ENCODE measurements at regions not wholly inside any gene's neighbourhood (a gene's known extent, or its start where the extent isn't known, plus 50 kb on each side); places are given as distances from the start of the nearest gene placed in this dataset.
"Not testable (repeated sequence)": the region's sequence is repeated elsewhere in the genome, so short reads cannot be mapped to it uniquely, and the experiment has no call there.

DNA sequence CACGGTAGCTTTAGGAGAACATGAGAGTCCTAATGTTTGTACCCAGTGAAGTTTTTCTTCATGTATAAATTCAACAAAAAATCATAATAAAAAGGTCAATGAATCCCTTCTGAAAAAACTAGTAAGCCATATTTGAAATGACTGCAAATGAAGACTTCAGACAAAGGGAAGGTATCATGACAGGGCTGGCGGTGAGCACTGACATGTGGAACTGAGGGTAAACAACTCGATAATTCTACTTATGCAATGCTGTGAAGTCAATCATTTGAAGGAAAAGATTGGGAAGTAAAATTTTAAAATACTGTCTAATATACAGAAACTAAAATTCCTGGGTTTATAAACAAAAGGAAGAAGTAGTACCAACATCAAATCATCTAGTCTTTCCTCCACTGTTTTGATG lies 190.2 kb upstream of the COPS8 start:
- DNase-seq (ENCODE audit: low read depth in 2 of 2) = no peak

DNA sequence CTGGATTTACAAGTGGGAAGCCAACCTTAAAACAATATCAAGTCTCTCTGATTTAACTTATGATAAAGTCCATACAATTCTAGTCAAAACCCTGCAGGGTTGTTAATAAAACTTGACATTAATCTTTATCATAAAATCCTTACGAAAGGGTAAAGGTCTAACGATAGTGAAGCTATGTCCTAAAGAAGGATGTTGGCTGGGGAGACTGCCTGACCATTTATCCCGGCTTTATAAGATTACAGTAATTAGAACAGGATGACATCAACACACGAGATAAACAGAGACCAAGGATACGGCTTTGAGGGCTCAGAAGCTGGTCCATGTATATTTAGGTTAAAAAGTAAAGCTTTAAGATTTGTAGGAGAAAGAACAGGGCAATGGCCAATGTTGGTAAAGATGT lies 189.0 kb upstream of the COPS8 start:
- no peak for DNase-seq (ENCODE audit: low read depth in 2 of 2)

DNA sequence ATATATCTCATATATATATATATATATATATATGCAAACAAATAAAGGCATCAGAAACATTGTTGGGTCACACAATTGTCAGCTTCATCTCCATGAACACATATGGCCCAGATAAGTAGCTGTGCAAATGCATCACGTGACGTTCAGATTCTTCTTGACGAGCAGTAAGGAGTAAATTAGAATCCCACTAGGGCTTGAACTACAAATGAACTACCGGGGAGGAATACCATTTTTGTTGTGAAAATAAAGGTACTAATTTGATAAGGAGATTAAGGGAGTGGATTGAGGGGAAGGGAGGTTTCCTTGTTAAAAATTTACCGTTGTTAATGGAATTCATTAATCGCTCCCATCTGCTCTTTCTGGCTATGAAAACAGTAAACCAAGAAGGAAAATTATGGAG lies 186.5 kb upstream of the COPS8 start:
- no peak for DNase-seq (ENCODE audit: low read depth in 2 of 2)

DNA sequence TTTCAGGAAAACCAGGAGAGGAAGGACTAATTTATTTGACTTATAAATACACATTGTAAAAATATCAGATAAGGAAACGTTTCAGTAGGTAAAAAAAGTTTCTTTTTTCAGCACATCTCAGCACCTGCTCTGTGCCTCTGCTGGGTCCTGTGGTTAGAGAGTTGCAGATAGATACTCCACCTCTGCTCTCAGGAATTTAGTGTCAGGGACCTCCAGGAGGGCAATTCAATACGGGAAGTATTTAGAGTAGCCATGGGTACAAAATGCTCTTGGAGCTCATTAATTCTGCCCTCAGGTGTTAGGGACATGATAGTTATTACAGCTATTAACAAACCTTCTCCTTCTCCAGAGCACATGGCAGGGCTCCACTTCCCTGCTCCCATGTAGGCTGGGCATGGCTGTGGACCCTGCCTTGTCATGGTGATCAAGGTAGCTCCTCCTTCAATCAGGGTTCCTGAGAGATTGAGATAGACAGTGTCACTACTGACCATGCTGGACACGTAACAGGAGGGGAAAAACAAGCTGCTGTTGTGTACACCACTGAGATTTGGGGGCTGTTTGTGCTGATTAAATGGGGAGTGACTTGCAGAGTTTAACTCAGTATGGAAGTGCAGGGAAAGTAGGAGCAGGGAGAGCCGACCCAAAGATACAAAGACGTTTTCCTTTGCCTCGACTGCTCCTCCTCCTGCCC lies 185.6 kb upstream of the COPS8 start:
- no peak for DNase-seq (ENCODE audit: low read depth in 2 of 2)

DNA sequence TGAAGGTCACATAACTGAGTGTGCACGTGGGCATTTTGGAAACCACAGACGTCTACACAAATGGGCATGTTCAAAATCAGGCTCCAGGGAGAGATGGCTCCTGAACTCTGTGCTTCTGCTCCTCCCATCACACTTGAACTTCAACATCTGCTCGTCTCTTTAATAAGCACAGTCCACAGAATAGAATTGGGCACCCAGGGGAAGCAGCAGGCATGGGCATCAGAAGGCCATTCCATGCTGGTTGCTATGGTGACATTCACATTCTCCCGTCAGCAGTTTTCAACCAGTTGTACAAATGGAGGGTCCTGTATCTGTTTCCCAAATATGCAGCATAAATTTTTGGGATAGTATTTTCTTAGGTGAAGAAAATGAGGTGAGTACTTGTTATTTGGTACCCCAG lies 183.7 kb upstream of the COPS8 start:
- DNase-seq (ENCODE audit: low read depth in 2 of 2) = no peak

DNA sequence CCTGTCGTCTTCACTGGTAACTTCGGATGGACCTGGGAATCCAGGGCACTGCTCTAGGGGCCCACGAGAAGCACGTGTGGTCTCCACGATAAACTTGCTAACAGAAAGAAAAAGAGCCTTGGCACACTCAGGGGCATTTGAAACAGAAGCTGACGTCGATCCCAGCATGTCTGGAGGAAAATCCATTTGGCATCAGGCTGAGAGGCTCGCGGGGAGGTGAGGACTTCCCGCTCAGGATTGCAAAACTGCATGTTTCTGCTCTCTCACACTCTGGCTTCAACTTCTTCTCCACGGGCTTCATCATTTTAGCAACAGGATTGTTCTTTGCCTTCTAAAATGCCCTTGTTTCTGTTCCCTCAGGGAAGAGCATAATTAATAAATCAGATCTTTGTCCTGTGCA lies 181.7 kb upstream of the COPS8 start:
- no peak for DNase-seq (ENCODE audit: low read depth in 2 of 2)

DNA sequence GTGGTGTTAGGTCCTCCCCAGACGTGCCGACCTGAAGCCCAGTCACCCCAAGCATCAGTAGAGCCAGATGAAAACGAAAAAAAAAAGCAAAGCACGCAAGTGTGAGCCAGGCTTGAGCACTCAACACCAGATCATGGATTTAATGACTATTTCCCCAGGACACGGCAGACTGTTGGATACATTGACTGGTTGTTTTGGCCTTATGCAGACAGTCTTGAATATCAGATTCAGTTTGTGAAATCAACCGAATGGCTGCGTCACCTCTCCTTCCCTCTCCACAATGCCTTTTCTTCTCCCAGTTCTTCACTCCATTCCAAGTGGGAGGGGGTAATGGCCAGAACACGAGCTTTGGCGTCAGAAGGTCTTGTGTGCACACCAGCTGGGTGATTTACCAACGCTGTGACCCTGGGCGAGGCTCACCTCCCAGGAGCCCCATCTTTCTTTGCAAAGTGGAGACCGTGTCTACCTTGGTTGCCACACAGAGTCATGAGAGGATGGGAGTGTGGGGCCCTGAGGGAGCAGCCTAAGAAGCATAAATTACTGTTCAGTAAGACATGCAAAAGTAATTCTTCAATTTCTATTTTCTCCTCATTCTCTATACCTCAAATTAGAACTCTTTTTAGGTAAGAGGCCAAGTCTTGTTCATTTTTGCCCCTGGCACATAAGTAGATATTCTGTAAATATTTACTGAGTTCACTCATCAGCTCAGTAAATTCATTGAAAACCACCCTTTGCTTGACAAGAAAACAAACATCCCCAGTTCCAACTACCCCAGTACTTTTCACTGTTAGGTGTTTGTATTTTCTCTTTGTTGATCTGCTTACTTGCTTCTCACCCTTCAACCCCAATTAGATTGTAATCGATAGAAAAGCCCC lies 181.1 kb upstream of the COPS8 start:
- DNase-seq (ENCODE audit: low read depth in 2 of 2) = no peak

DNA sequence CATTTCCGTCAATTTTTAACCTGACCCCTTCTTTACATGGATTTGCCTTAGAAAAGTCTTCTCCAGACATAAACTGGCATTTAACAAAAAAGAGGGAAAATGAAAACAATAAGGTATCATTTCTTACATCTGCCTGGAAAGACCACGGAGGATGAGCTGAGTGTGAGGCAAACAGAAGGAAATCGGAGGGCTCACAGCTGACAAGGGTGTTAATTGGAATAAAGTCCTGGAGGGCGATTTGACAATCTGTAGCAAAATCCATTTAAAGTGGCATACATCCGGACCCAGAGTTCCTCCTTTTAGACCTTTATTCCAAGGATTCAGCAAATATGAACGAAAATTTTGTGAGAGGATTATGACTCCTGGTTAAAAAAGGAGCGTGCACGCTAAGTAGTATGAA lies 179.7 kb upstream of the COPS8 start:
- no peak for DNase-seq (ENCODE audit: low read depth in 2 of 2)

DNA sequence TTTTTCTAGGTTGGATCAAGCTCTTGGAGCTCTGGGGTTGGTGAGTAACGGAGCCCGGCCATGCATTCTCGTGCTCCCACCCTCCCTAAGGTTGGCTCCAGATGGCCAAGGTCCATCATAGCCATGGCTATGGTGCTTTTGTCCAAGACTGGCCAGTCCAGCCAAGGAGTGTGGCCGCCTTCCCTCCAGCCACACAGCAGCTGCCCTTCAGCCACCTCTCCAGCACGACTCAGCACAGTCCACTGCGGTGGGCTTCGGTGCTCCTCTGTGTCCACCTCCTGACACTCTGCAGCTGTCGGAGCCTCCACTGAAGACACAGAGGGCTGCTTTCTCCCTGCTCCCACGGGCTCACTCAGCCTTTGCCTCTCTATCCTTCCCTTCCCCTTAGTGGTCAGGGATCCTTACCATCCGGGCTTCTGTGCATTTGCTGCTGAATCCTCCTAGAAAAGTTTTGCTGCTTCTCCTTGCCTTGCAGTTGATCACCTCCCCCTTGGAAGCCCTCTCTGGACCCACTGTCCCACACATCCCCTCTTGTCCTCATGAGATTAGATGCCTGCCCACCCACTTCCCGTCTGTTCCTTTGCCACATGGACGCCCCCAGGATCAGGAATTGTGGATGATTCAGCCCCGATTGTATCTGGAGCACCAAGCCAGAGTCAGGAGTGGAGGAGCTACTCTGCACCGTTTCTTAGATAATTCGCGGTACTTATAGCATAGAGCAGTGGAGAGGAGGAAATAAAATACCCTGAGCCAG lies 177.1 kb upstream of the COPS8 start:
- no peak for DNase-seq (ENCODE audit: low read depth in 2 of 2)

DNA sequence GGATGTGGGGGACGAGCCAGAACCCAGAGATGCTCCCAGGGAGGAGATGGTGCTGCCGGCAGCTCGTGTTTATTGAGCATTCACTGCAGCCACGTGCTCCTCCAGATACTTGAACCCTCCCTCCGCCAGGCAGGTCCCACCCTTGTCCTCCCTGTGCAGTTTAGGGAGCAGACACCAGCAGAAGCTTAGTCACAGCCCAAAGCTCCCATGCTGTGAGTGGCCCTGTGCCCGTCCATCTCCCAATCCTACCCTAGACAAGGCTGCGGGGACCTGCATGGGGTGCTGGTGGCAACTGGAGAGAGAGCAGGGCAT lies 176.5 kb upstream of the COPS8 start:
- DNase-seq (ENCODE audit: low read depth in 2 of 2) = no peak

DNA sequence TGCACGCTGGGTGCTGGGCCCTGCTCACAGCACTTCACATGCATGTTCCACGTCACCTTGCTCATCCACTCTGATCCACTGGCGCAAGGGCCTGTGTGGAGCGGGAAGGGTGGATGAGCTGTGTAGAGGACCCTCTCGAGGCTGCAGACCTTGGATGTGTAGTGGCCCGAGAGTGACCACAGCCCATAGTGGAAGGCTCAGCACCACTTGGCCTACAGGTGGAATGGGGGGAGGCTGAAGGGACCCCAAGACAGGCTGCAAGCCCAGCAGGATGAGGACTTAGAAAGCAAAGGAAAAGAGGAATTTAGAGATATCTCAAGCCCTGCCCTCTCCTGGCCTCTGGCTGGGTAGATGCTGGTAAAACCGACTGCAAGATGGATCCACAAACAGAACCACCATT lies 175.9 kb upstream of the COPS8 start:
- DNase-seq (ENCODE audit: low read depth in 2 of 2) = no peak

DNA sequence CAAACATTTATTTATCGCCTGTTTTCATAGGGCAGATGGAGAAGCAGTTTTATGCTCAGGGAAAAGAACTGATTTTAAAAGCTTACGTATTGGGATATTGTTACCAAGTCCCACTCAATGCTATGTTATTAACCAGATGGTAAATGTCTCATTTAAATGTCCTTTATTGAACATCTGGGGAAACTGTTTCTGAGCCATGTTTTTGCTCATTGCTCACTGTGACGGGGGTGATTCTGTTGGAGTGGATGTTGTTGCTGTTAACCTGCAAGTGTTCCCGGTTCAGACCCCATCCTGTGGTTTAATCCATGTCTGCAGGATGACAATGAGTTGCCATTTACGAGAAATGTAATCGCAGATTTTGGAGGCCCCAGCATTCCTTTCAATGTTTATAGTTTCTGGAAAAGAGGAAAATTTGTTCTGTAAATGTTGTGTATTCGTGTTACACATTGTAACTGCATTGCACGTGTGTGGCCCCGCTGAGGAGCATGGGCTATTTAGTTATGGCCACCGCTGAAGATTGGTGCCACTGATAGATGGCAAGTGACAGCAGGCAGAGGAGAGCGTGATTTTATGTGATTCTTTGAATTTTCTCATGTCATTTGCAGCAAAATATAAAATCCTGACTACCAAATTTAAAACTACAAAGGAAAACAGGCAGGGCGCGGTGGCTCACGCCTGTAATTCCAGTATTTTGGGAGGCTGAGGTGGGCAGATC lies 174.8 kb upstream of the COPS8 start:
- no peak for DNase-seq (ENCODE audit: low read depth in 2 of 2)

DNA sequence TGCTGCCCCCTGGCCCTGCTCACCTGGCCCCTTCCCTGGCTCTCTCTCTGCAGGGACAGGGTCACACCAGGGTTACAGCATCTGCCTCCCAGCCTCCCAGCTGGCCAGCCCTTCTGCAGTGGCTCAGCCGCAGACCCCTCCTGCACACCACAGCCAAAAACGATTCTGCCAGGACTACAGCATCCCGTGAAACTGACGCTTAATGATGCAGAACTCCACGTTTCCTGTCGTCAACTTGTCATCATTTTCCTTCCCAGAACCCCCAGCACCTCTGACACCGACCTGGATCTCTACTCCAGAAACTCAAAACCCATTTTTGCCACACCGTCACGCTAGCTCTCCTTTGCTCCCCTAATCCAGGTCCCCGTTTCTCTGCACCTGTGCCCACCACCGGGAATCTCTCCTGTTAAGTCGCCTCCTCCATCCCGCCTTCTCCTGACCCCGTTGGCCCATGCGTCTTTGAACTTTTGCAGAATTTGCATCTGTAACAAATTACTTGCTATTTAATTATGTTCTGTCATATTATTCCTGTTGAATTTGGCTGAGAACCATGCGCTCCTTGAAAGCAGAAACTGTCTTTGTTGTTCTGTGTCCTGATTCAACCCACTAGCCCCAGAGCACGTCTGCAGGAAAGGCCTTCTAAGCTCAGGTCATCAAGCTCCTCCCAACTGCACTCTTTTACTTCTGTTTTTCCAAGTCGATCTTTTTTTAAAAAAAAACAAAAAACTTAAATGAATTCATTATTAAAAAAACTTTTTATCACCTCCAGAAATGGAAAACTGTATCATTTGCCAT lies 173.2 kb upstream of the COPS8 start:
- DNase-seq (ENCODE audit: low read depth in 2 of 2) = no peak

DNA sequence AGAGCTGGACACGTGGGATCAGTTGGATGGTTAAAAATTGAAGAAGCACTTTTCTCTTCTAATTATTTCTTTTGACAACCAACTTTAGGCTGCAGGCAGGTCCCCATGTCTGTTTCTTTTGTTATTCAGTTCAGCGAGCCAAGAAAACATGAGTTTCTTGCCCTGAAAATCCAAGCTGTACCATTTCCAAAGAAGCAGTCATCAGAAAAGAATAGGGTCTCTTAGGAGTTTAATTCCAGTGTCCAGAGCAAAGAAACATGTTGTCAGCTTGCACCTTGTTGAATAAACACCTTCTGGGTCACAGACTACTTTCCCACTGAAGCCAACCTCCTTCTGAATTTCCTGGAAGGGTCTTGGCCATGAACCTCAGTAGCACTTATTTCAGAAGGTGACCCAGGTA lies 170.5 kb upstream of the COPS8 start:
- DNase-seq (ENCODE audit: low read depth in 2 of 2) = no peak

DNA sequence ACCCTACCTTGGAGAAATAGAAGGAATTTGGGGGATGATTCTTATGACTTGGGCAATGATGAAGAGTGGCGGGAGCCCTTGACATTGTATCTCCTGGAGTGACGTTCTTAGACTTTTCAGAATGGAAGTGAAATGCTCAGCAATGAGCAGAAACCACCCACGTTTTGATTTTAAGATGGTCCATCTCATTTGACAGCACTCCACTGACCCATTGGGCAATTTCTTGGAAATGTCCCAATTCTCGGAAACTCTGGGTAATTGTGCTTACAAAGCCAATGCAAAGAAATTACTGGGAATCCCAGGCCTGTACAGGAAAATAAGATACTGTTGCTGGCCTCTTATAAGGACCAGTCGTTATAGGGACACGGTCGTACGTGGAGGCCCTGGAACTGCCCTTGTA lies 170.0 kb upstream of the COPS8 start:
- DNase-seq (ENCODE audit: low read depth in 2 of 2) = no peak

DNA sequence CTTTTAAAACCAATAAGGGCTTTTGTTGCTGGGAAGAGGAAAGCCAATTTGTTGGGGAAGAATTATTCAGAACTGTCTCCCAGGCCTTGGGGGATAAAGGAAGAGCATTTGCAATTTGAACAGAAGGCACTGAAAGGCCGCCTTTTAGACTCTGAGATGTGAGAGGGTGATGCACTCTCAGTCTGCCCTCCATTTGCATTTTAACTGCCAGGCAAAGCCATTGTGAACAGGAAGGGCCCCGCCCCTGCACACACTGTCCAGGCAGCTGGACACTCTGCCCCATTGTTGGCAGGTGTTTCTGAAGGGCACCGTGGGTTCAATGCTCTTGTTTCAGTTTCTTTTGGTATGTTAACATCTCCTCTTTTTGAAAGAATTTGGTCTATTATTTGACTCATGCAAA lies 169.5 kb upstream of the COPS8 start:
- DNase-seq (ENCODE audit: low read depth in 2 of 2) = no peak

DNA sequence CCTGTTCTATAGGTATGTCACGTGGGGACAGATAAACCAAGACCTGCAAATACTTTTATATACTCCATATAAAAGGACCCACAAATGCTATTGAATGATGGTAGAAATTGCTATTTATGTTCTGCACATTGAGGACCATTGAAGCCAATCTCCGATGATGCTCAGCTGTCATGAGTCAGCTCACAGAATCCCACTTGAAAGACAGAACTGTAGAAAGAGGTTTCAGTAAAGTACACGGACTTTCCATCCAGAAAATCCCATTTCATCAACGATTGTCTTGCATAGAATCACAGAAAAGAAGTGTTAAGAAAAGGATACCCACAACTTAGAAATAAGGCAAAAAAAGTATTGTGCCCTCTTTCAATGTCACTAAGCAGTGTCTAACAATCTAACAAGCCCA lies 169.0 kb upstream of the COPS8 start:
- no peak for DNase-seq (ENCODE audit: low read depth in 2 of 2)

DNA sequence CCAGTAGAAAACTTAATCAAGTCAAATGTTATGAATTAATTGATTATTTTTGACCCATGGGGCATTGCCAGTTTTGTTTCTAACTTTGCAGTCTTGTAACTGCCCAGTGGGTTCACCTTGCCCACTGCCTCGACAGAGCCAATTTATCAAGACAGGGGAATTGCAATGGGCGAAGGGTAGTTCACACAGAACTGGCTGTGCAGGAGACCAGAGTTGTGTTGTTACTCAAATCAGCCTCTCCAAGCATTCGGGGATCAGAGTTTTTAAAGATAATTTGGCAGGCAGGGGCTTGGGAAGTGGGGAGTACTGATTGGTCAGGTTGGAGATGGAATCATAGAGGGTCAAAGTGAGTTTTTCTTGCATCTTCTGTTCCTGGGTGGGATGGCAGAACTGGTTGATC lies 168.5 kb upstream of the COPS8 start:
- DNase-seq (ENCODE audit: low read depth in 2 of 2) = no peak

DNA sequence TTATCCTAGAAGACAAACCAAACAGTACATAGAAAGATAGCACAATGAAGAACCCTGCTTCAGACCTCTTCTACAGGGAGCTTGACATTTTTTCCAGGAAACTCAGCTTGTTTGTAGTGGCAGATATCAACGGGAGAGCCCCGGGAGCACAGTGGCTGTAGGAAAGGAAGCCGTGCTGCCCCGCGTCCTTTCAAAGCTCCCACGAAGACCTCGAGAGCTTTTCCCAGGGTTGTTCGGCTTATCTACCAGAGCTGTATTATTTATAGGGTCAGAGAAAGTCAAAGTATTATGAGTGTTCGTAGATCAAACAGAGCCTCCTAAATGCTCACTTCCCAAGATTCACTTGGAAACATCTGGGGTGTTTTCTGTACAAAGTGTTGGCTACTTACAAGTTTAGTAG lies 167.1 kb upstream of the COPS8 start:
- DNase-seq (ENCODE audit: low read depth in 2 of 2) = no peak

DNA sequence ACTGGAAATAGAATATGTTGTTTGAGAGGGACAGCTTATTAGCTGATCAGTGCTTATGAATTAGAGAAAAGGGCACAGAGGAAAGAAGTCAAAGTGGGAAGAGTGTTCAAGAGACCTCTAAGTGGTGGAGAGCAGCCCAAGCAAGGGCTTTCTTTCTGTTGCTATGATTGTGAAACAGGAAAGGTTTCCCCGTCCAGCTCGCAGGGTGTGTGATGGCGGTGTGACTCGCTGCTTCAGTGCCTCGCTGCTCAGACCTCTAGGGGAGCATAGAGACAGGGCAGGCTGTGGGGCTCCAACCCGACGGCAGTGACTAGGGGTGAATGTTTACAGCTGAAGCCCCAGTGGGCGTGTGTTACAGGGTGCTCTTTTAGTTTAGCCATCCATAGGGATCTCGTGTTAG lies 166.5 kb upstream of the COPS8 start:
- no peak for DNase-seq (ENCODE audit: low read depth in 2 of 2)

DNA sequence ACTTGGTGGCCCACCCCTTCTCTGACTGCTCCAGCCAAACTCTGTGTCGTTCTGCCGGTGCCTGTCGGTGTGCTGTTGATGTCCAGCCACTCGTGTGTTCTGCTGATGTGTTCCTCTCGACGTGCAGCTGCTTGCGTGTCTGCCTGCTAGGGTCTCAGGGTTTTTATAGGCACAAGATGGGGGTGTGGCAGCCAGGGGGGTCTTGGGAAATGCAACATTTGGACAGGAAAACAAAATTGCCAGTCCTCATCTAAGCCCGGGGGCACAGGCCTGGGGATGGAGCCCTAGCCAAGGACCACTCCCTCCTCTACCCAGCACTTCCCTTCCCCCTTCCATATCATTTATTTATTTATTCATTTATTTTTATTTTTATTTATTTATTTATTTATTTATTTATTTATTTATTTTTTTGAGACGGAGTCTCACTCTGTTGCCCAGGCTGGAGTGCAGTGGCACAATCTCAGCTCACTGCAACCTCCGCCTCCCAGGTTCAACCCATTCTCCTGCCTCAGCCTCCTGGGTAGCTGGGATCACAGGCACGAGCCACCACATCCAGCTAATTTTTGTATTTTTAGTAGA lies 165.8 kb upstream of the COPS8 start:
- DNase-seq (ENCODE audit: low read depth in 2 of 2) = not testable (repeated sequence)

All from stimulated activated CD4-positive, alpha-beta T cell treated with anti-CD3 and anti-CD28 coated beads, Interleukin-15, amount 100 ng/mL, for 48 hours (primary cell).